OCI-M1 (cell line): ENCODE measurements at regions not wholly inside any gene's neighbourhood (a gene's known extent, or its start where the extent isn't known, plus 50 kb on each side); places are given as distances from the start of the nearest gene placed in this dataset.

Source experiments
- DNase-seq: peaks from one replicate; lab custom pipeline; 2025; lab: John Stamatoyannopoulos, UW

- DNase-seq: no peak
These were observed 118.3 kb upstream of the FBXL4 start for GRCh38 chr6:99066044-99066443.

DNA sequence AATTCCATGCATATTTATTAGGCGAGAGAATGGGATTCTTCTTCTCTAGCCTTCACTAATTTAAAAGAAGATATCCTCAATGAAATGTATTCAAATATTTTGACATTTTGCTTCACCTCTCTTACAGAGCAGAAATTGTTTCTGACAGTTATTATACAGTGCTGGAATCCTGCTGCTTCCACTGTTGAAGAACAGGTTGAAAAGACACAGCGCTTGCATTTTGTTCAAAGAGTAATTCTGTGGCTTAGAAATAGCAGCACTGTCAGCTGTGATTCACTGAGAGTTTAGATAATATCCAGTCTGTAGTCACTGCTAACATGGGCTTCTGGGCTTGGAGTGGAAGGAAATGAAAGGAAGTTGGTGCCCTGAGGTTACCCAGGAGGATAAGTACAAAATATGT lies 117.1 kb upstream of the FBXL4 start:
- no peak for DNase-seq

DNA sequence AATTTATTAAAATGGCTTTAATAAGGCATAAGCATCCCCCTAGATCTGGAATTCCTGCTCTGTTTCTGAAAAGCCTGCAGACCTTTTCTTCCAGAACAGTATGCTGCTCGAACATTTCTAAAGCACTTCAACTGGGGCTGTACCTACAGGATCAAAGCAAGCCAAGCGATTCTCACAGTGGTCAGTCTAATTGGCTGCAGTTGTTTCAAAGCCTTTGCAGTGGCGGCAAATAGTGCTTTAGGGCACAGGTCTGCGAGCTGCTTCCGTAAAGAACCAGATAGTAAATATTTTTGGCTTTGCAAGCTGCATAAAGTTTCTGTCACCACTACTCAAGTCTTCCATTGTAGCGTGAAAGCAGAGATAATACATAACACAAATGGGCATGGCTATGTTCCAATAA lies 88.9 kb upstream of the FBXL4 start:
- no peak for DNase-seq

GRCh38 chr6:99032396-99032795 lies 84.7 kb upstream of the FBXL4 start:
- no peak for DNase-seq

DNA sequence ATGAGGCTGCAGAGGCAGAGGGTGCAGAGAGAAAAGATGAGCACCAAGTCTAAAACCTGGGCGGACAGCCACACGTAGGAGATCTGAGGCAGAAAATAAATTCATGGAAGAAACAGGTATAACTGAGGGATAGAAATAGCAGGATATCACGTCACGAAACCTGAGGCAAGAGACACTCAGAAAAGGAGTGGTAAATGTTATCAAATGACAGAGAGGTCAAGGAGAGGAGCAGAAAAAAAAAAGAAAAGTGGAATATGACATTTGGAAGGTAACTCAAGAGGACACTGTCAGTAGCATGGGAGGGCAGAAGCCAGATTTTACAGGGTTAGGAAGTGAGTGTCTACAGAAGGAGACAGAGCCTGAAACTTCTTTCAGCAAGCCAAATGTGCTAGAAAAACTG lies 84.2 kb upstream of the FBXL4 start:
- DNase-seq: no peak

DNA sequence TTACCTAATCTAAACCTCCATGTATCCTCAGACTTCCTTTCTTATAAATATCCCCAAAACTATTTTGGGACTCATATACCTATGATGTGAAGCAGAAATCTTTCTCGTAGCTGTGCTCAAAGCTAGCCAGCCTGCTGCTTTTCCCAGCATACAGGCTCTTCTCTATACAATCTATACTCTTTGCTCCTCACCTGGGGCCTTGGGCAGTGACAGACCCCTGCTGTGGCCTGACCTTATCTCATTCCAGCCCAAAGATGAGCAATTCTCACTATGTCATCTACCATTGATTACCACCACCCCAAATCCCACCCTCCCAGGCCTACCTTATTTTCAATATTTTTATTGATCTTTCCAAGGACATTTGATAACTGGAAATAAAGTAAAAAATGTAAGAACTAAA lies 83.2 kb upstream of the FBXL4 start:
- no peak for DNase-seq

GRCh38 chr6:99026135-99026534 lies 78.4 kb upstream of the FBXL4 start:
- DNase-seq: peak; percentile 13

DNA sequence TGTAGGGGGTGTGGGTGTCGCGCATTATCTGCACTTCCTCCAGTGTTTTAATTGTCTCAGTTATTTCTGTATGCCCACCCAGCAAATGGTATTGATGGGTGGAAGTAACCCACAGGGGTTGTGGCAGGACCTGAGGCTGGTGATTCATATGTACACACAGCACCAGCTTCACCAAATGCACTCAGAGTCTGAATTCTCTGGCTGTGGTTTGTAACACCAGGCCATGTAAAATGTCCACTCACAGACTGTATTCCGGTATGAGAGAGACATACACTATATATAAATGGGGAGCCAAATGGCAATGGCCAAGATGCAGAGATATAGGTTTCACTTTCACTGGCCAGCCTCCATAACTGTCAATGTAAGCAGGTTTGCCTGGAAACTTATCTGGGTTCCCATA lies 76.3 kb upstream of the FBXL4 start:
- peak; percentile 16 for DNase-seq

GRCh38 chr6:99022039-99022609 lies 74.4 kb upstream of the FBXL4 start:
- no peak for DNase-seq

DNA sequence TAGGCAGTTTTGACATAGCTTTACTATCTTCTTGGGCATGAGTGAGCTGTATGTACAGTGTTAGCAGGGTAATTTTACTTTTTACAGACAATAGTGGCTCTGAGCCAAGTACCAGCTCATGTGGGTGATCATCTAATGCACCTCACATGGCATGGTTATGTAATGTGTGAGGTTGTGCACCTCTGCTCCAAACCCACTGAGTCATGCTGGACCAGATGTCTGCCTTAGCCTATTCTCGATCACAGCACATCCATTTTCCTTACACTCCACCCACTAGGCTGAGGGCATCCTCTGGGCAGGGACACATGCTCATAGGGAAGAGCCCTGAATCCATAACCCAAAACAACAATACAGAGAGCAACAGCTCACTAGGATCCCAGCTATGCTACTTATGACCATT lies 71.6 kb upstream of the FBXL4 start:
- no peak for DNase-seq

DNA sequence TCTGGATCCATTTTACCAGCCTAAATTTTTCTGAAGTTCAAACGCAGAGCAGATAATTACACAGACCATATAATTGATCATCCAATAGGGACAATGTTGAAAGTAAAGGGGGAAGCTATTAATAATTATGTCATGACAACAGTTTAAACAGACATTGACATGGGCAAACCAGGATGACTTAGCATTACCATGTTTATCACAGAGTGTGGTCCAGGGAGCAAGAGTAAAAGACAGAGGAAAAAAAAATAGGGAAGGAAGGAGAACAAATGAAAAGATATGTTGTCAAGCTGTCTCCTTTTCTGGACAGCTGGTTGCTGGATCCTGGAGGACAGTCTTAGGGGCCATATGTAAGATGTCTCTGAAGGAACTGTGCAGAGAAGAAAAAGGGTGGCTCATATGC lies 69.4 kb upstream of the FBXL4 start:
- DNase-seq: peak; percentile 9

GRCh38 chr6:99016355-99016754 lies 68.6 kb upstream of the FBXL4 start:
- peak; percentile 75 for DNase-seq

GRCh38 chr6:99014061-99014460 lies 66.3 kb upstream of the FBXL4 start:
- no peak for DNase-seq

DNA sequence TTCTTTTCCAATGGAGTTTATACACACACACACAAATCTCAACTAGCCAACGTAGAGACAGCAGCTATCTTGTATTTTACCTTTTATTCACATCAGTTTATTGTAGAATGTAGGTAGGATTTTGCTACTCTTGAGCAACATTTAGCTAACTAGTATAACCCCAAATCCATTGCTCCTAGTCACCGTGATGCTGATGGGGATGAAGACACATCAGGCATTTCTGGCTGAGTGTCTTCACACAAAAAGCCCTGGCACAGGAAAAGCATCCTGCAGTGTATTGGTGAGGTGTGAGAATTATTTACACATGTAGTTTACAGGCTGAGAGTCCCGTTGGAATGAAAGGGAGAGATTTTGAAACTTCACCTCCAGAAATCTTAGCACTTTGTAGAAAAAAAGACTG lies 65.9 kb upstream of the FBXL4 start:
- DNase-seq: no peak

GRCh38 chr6:99013145-99013544 lies 65.4 kb upstream of the FBXL4 start:
- peak; percentile 56 for DNase-seq

- DNase-seq: no peak
These were observed 63.4 kb upstream of the FBXL4 start for GRCh38 chr6:99011151-99011550.

GRCh38 chr6:99002831-99003230 lies 55.1 kb upstream of the FBXL4 start:
- no peak for DNase-seq

- DNase-seq: no peak
These were observed 50.4 kb upstream of the FBXL4 start for GRCh38 chr6:98998103-98998502.
